B cell (primary cell): ENCODE measurements at regions not wholly inside any gene's neighbourhood (a gene's known extent, or its start where the extent isn't known, plus 50 kb on each side); places are given as distances from the start of the nearest gene placed in this dataset.

Experiments
- ATAC-seq: fragments of 200-7000 bp; cut with Tn5 transposase; one replicate; pipeline ENCODE4 v1.10.0; 2021; ENCODE audit warnings: low read depth, mild to moderate bottlenecking, moderate number of reproducible peaks, moderate library complexity
- CTCF ChIA-PET: fragments of 350-600 bp; sonication (Branson Sonifier 250); formaldehyde crosslinking; loops from one replicate; lab custom pipeline; 2021; ENCODE audit warnings: antibody characterized with exemption, inconsistent platforms; lab: Charles Lee
- POLR2A ChIA-PET: fragments of 350-600 bp; sonication (Branson Sonifier 250); formaldehyde crosslinking; loops from one replicate; lab custom pipeline; 2021; ENCODE audit warnings: antibody characterized with exemption; lab: Charles Lee
- DNase-seq: peaks from one replicate; pipeline ENCODE4 v3.0.0; 2013
- H2AFZ ChIP-seq: 2 replicates; pipeline ENCODE4 v1.6.1; 2012; ENCODE audit warnings: mild to moderate bottlenecking, low read depth, low read length; ENCODE audit not compliant: insufficient read depth, poor library complexity, severe bottlenecking
- H3K27ac ChIP-seq, 2 donors: 1 replicate in 1 of 2; 2 replicates in 1 of 2; pipeline ENCODE4 v1.5.1; 2012 to 2013; ENCODE audit warnings: low read length in 2 of 2, mild to moderate bottlenecking in 2 of 2, moderate library complexity in 1 of 2
- H3K27me3 ChIP-seq, 4 experiments: fragments of 200-600 bp in 1 of 4; sonication (generic) in 1 of 4; replicated peaks in 1 of 4; 1 replicate in 2 of 4; 2 replicates in 2 of 4; pipeline versions ENCODE4 v1.6.1 to v1.7.0; 2013 to 2016; ENCODE audit warnings: low read length in 3 of 4, mild to moderate bottlenecking in 2 of 4, mixed read lengths in 1 of 4, moderate library complexity in 1 of 4; ENCODE audit not compliant: insufficient read depth in 4 of 4, control insufficient read depth in 3 of 4; ENCODE audit errors: control extremely low read depth in 1 of 4
- H3K36me3 ChIP-seq, 2 experiments: replicated peaks in 1 of 2; 1 replicate in 1 of 2; 2 replicates in 1 of 2; pipeline versions ENCODE4 v1.6.1 to v1.7.1; 2013; ENCODE audit warnings: low read length in 1 of 2; ENCODE audit not compliant: insufficient read depth in 2 of 2, control insufficient read depth in 1 of 2; ENCODE audit errors: control extremely low read depth in 1 of 2, extremely low read depth in 1 of 2
- H3K4me1 ChIP-seq, 2 donors: fragments of 200-600 bp in 1 of 2; sonication (generic) in 1 of 2; 1 replicate in 1 of 2; 2 replicates in 1 of 2; pipeline versions ENCODE4 v1.5.1 to v1.6.1; 2013 to 2017; ENCODE audit warnings: low read length in 2 of 2; ENCODE audit not compliant: control insufficient read depth in 2 of 2, insufficient read depth in 2 of 2
- H3K4me2 ChIP-seq: replicated peaks from 2 replicates; pipeline ENCODE3; 2012; ENCODE audit warnings: mild to moderate bottlenecking, low read depth, low read length; ENCODE audit not compliant: poor library complexity, severe bottlenecking
- H3K4me3 ChIP-seq, 5 experiments: fragments of 200-600 bp in 1 of 5; sonication (generic) in 1 of 5; 1 replicate in 3 of 5; 2 replicates in 2 of 5; pipeline versions ENCODE4 v1.5.1 to v1.7.0; 2011 to 2016; ENCODE audit warnings: low read length in 4 of 5, mild to moderate bottlenecking in 4 of 5, low read depth in 2 of 5, control low read depth in 1 of 5, moderate library complexity in 1 of 5; ENCODE audit not compliant: insufficient read depth in 1 of 5; ENCODE audit errors: control extremely low read depth in 1 of 5, extremely low read depth in 1 of 5
- H3K79me2 ChIP-seq: fragments of 200-600 bp; sonication (generic); one replicate; pipeline ENCODE4 v1.6.0; 2016; ENCODE audit warnings: low read length; ENCODE audit not compliant: control insufficient read depth, insufficient read depth
- H3K9ac ChIP-seq: fragments of 200-600 bp; sonication (generic); 2 replicates; pipeline ENCODE4 v1.6.1; 2017; ENCODE audit warnings: mild to moderate bottlenecking, low read length, moderate library complexity
- H3K9me3 ChIP-seq, 3 donors: one replicate each; pipeline versions ENCODE4 v1.6.1 to v1.7.1; 2013; ENCODE audit warnings: low read length in 2 of 3; ENCODE audit not compliant: control insufficient read depth in 2 of 3, insufficient read depth in 1 of 3; ENCODE audit errors: control extremely low read depth in 1 of 3
- H4K20me1 ChIP-seq: 2 replicates; pipeline ENCODE4 v1.6.0; 2012; ENCODE audit warnings: mild to moderate bottlenecking, low read length; ENCODE audit not compliant: insufficient read depth, control insufficient read depth, poor library complexity, severe bottlenecking
- H3K27ac Mint-ChIP-seq: one replicate; pipeline ENCODE4 v1.8.0; 2021; ENCODE audit warnings: mixed read lengths
- H3K27me3 Mint-ChIP-seq: one replicate; pipeline ENCODE4 v1.8.0; 2021; ENCODE audit warnings: mixed read lengths
- H3K4me1 Mint-ChIP-seq: one replicate; pipeline ENCODE4 v1.8.0; 2021; ENCODE audit warnings: mixed read lengths
- H3K4me3 Mint-ChIP-seq: one replicate; pipeline ENCODE4 v1.8.0; 2021; ENCODE audit warnings: mixed read lengths
- H3K9me3 Mint-ChIP-seq: one replicate; pipeline ENCODE4 v1.8.0; 2022; ENCODE audit warnings: mixed read lengths; ENCODE audit not compliant: insufficient read depth
- CTCF ChIP-seq: fragments of 200-600 bp; IDR thresholded peaks from one replicate; pipeline ENCODE4 v1.8.0; 2022; ENCODE audit warnings: antibody characterized with exemption, mild to moderate bottlenecking
- EZH2 ChIP-seq: IDR thresholded peaks from 2 replicates; pipeline ENCODE4 v1.6.1; 2012; ENCODE audit warnings: borderline replicate concordance, low read depth, mild to moderate bottlenecking, moderate library complexity, low read length; ENCODE audit not compliant: insufficient read depth, poor library complexity, severe bottlenecking
- WGBS: methylation state at CpG from one replicate; pipeline ENCODE4 v1.1.5; 2013; ENCODE audit warnings: missing lambda C conversion rate; ENCODE audit not compliant: insufficient coverage; 5-methylcytosine and 5-hydroxymethylcytosine counted together
- intact Hi-C: fragments of 100-400 bp; cut with micrococcal nuclease; formaldehyde crosslinking; loops from one replicate; pipeline ENCODE4 v1.10.0; 2022

- ATAC-seq (no peak), DNase-seq (no peak)
- ChIA-PET CTCF (no interaction called here), POLR2A (no interaction called here)
- no peaks in the 10 kb centered on the region for H3K27me3 Mint-ChIP-seq
- Histone ChIP-seq H3K4me2 (no peak overlapping the region), H3K9me3 (no peaks in the 10 kb centered on the region), H4K20me1 (no peaks in the 10 kb centered on the region), H3K9ac (no peak overlapping the region), H3K36me3 (no peaks in the 10 kb centered on the region), H3K4me3 (no peak overlapping the region), H3K79me2 (no peaks in the 10 kb centered on the region), H3K27ac (no peak overlapping the region), H3K27me3 (no peaks in the 10 kb centered on the region), H3K4me1 (no peaks in the 10 kb centered on the region), H2AFZ (no peak overlapping the region)
- TF ChIP-seq EZH2 (no peak), CTCF (no peak)
- H3K4me1 Mint-ChIP-seq = no peaks in the 10 kb centered on the region
- no peak overlapping the region for H3K27ac Mint-ChIP-seq
- intact Hi-C loops = no loop called here
- WGBS = no CpG with 5 or more reads among the region's 1 CpG
- no peak overlapping the region for H3K4me3 Mint-ChIP-seq
- H3K9me3 Mint-ChIP-seq = no peaks in the 10 kb centered on the region
These were observed 79.6 kb upstream of the HMHB1 start for GRCh38 chr5:143732402-143732801.

GRCh38 chr5:143730112-143730801, 81.7 kb upstream of the HMHB1 start:
- Mint-ChIP-seq H3K27ac (no peak overlapping the region), H3K27me3 (no peaks in the 10 kb centered on the region), H3K4me1 (no peaks in the 10 kb centered on the region), H3K4me3 (no peak overlapping the region), H3K9me3 (no peaks in the 10 kb centered on the region)
- no peak overlapping the region for H3K27ac ChIP-seq
- H3K36me3 ChIP-seq = no peaks in the 10 kb centered on the region
- no peak overlapping the region for H3K9ac ChIP-seq
- no peaks in the 10 kb centered on the region for H3K4me1 ChIP-seq
- H3K79me2 ChIP-seq = no peaks in the 10 kb centered on the region
- no peaks in the 10 kb centered on the region for H4K20me1 ChIP-seq
- no peak overlapping the region for H3K4me2 ChIP-seq
- intact Hi-C loops = no loop called here
- TF ChIP-seq CTCF (no peak), EZH2 (no peak)
- H2AFZ ChIP-seq = no peak overlapping the region
- 100% methylated on average over 2 of the region's 3 CpGs for WGBS
- H3K9me3 ChIP-seq = peaks cover 0 to 8% (median 3%) of the 10 kb centered on the region in 3 donors
- ATAC-seq (no peak), DNase-seq (no peak)
- CTCF ChIA-PET = interaction anchor here (0.6 kb wide), 1 partner anchor 1552 kb away, joined by 4 read pairs; no protein-coding TSS in a partner anchor
- no peaks in the 10 kb centered on the region for H3K27me3 ChIP-seq
- POLR2A ChIA-PET = interaction anchor here (0.6 kb wide), 1 partner anchor 41 kb away, joined by 4 read pairs; no protein-coding TSS in a partner anchor
- no peak overlapping the region for H3K4me3 ChIP-seq
